Endothelial cell of umbilical vein (primary cell): ENCODE measurements at regions not wholly inside any gene's neighbourhood (a gene's known extent, or its start where the extent isn't known, plus 50 kb on each side); places are given as distances from the start of the nearest gene placed in this dataset.

Experiments
- BruUV-seq: library from RNA; stranded (reverse); fragments of 400-500 nt; replicated peaks from 2 replicates; lab custom pipeline; 2021; lab: Mats Ljungman, UMichigan
- CTCF ChIA-PET: fragments of 300-600, 350-600 bp; sonication (Branson Sonifier 250); formaldehyde crosslinking; loops from one replicate; lab custom pipeline; 2021; ENCODE audit warnings: antibody characterized with exemption, inconsistent platforms; lab: Charles Lee
- POLR2A ChIA-PET: fragments of 300-600, 350-600 bp; sonication (Branson Sonifier 250); formaldehyde crosslinking; loops from one replicate; lab custom pipeline; 2021; ENCODE audit warnings: antibody characterized with exemption, inconsistent platforms; lab: Charles Lee
- DNase-seq: peaks from one replicate; pipeline ENCODE4 v3.0.0-alpha.2; 2011; ENCODE audit warnings: low read depth, low spot score
- FAIRE-seq: peaks from 2 replicates; lab custom pipeline; 2011; peaks lifted over from hg19 to GRCh38; lab: Jason Lieb, UNC
- H2AFZ ChIP-seq: 2 replicates; pipeline ENCODE4 v1.6.0; 2012; ENCODE audit warnings: low read depth, low read length, control low read depth, inconsistent platforms
- H3K27ac ChIP-seq: 2 replicates; pipeline ENCODE4 v1.5.1; 2011; ENCODE audit warnings: low read depth, mild to moderate bottlenecking, control low read depth, low read length, moderate library complexity; ENCODE audit not compliant: insufficient read depth
- H3K27me3 ChIP-seq, 2 experiments: 2 replicates each; pipeline versions ENCODE4 v1.6.0 to v1.6.1; 2011; ENCODE audit warnings: low read length in 2 of 2, mixed read lengths in 1 of 2; ENCODE audit not compliant: control insufficient read depth in 2 of 2, insufficient read depth in 2 of 2
- H3K36me3 ChIP-seq, 2 experiments: 2 replicates in 1 of 2; 3 replicates in 1 of 2; pipeline ENCODE4 v1.5.1; 2011; ENCODE audit warnings: low read length in 2 of 2, mild to moderate bottlenecking in 1 of 2, moderate library complexity in 1 of 2; ENCODE audit not compliant: control insufficient read depth in 2 of 2, insufficient read depth in 2 of 2; ENCODE audit errors: extremely low read depth in 1 of 2
- H3K4me1 ChIP-seq: 3 replicates; pipeline ENCODE4 v1.5.1; 2011; ENCODE audit warnings: mild to moderate bottlenecking, low read length; ENCODE audit not compliant: control insufficient read depth, insufficient read depth; ENCODE audit errors: extremely low read depth
- H3K4me2 ChIP-seq: 2 replicates; pipeline ENCODE4 v1.6.1; 2011; ENCODE audit warnings: low read length, control low read depth, mixed read lengths; ENCODE audit not compliant: insufficient read depth
- H3K4me3 ChIP-seq, 3 experiments: fragments of 200-600 bp in 1 of 3; sonication (generic), shearing (Covaris generic) in 1 of 3; replicated peaks in 1 of 3; 2 replicates each; pipeline ENCODE4 v1.5.1; 2011 to 2016; ENCODE audit warnings: control low read depth in 3 of 3, low read length in 3 of 3, mild to moderate bottlenecking in 2 of 3, inconsistent platforms in 1 of 3, low read depth in 1 of 3, moderate library complexity in 1 of 3; ENCODE audit not compliant: insufficient read depth in 1 of 3
- H3K79me2 ChIP-seq: 2 replicates; pipeline ENCODE4 v1.6.0; 2012; ENCODE audit warnings: low read length, inconsistent platforms; ENCODE audit not compliant: control insufficient read depth, insufficient read depth
- H3K9ac ChIP-seq: replicated peaks from 2 replicates; pipeline ENCODE3; 2011; ENCODE audit warnings: low read length, control low read depth; ENCODE audit not compliant: insufficient read depth; ENCODE audit errors: extremely low read depth
- H3K9me1 ChIP-seq: replicated peaks from 3 replicates; pipeline ENCODE4 v1.6.0; 2011; ENCODE audit warnings: mild to moderate bottlenecking, low read length; ENCODE audit not compliant: control insufficient read depth, insufficient read depth; ENCODE audit errors: extremely low read depth
- H3K9me3 ChIP-seq: replicated peaks from 2 replicates; pipeline ENCODE4 v1.5.1; 2012; ENCODE audit warnings: low read length, inconsistent platforms; ENCODE audit not compliant: control insufficient read depth, insufficient read depth
- H4K20me1 ChIP-seq: replicated peaks from 2 replicates; pipeline ENCODE3; 2011; ENCODE audit warnings: mild to moderate bottlenecking, low read length; ENCODE audit not compliant: control insufficient read depth, insufficient read depth; ENCODE audit errors: extremely low read depth
- EZH2 ChIP-seq: IDR thresholded peaks from 2 replicates; pipeline ENCODE4 v1.6.1; 2012; ENCODE audit warnings: borderline replicate concordance, low read depth, mild to moderate bottlenecking, moderate library complexity, low read length, inconsistent platforms; ENCODE audit not compliant: severe bottlenecking
- FOS ChIP-seq: IDR thresholded peaks from 2 replicates; pipeline ENCODE4 v1.6.1; 2011; ENCODE audit warnings: mild to moderate bottlenecking, low read length, moderate library complexity, borderline replicate concordance; ENCODE audit not compliant: insufficient read depth
- GATA2 ChIP-seq: IDR thresholded peaks from 2 replicates; pipeline ENCODE4 v1.7.0; 2011; ENCODE audit warnings: low read depth, mild to moderate bottlenecking, moderate library complexity, mixed read lengths, low read length; ENCODE audit not compliant: insufficient read length, insufficient read depth
- JUN ChIP-seq: IDR thresholded peaks from 2 replicates; pipeline ENCODE4 v1.6.1; 2011; ENCODE audit warnings: borderline replicate concordance, low read depth; ENCODE audit not compliant: insufficient read length, insufficient read depth
- MYC ChIP-seq: IDR thresholded peaks from one replicate; pipeline ENCODE4 v1.6.1; 2011; ENCODE audit warnings: mild to moderate bottlenecking, low read depth, low read length
- POLR2A ChIP-seq: IDR thresholded peaks from 2 replicates; pipeline ENCODE4 v1.6.1; 2012; ENCODE audit warnings: low read depth, mild to moderate bottlenecking, control low read depth, low read length
- POLR2AphosphoS5 ChIP-seq: IDR thresholded peaks from 2 replicates; pipeline ENCODE4 v1.6.1; 2012; ENCODE audit warnings: low read depth, mild to moderate bottlenecking, control low read depth, low read length, moderate library complexity; ENCODE audit not compliant: insufficient read depth
- dilution Hi-C: fragments of 300-500 bp; cut with MboI; formaldehyde crosslinking; loops from one replicate; pipeline ENCODE4 v1.15.0; 2019; ENCODE audit warnings: low sequenced_read_pairs; ENCODE audit not compliant: extremely low pct_ligation_motif_present
- intact Hi-C: fragments of 100-400 bp; cut with micrococcal nuclease; formaldehyde crosslinking; loops from one replicate; pipeline ENCODE4 v1.10.0; 2022
- TF ChIP-seq, protein P1 (sequence below): IDR thresholded peaks from 2 replicates; pipeline ENCODE4 v1.6.1; 2011; ENCODE audit not compliant: insufficient read depth, insufficient read length
- TF ChIP-seq, protein P2 (sequence below), 2 donors: IDR thresholded peaks; 1 replicate in 1 of 2; 2 replicates in 1 of 2; pipeline ENCODE4 v1.5.1; 2011; ENCODE audit warnings: low read length in 2 of 2, mild to moderate bottlenecking in 2 of 2, moderate library complexity in 2 of 2, control low read depth in 1 of 2, inconsistent platforms in 1 of 2, low read depth in 1 of 2; ENCODE audit not compliant: insufficient read depth in 1 of 2; ENCODE audit errors: extremely low read depth in 1 of 2

DNA sequence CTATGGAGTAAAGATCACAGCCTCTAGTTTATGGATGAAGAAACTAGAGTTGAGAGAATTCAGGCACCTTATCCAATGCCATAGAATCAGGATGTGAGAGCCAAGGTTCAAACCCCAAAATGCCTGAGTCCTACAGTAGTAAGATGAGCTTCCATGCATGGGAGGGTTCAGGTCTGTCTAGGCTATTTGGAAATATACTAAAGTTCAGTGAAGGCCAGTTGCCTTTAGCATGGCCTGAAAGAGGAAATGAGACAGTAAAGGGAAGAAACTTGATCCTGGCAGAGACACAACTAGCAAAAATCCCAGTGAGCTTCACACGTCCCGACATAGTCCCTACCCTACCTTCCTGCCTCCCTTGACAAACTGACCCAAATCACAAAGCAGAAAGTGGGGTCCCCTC lies 317.0 kb downstream of the RASEF start:
- intact Hi-C loops: no loop called here
- Histone ChIP-seq H3K27me3 (no peaks in the 10 kb centered on the region), H2AFZ (no peak overlapping the region), H3K9me3 (no peaks in the 10 kb centered on the region), H3K79me2 (no peaks in the 10 kb centered on the region), H3K36me3 (no peaks in the 10 kb centered on the region), H3K9me1 (no peaks in the 10 kb centered on the region), H3K27ac (no peak overlapping the region), H3K4me2 (no peak overlapping the region), H3K4me3 (no peak overlapping the region), H3K9ac (no peak overlapping the region), H4K20me1 (no peaks in the 10 kb centered on the region), H3K4me1 (no peaks in the 10 kb centered on the region)
- dilution Hi-C loops: no loop called here
- ChIA-PET POLR2A (no interaction called here), CTCF (no interaction called here)
- DNase-seq (no peak), FAIRE-seq (no peak)
- no peak for TF ChIP-seq FOS
- TF ChIP-seq POLR2AphosphoS5: no peak
- TF ChIP-seq EZH2: no peak
- TF ChIP-seq, protein P1, sequence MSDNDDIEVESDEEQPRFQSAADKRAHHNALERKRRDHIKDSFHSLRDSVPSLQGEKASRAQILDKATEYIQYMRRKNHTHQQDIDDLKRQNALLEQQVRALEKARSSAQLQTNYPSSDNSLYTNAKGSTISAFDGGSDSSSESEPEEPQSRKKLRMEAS: no peak
- TF ChIP-seq, protein P2, sequence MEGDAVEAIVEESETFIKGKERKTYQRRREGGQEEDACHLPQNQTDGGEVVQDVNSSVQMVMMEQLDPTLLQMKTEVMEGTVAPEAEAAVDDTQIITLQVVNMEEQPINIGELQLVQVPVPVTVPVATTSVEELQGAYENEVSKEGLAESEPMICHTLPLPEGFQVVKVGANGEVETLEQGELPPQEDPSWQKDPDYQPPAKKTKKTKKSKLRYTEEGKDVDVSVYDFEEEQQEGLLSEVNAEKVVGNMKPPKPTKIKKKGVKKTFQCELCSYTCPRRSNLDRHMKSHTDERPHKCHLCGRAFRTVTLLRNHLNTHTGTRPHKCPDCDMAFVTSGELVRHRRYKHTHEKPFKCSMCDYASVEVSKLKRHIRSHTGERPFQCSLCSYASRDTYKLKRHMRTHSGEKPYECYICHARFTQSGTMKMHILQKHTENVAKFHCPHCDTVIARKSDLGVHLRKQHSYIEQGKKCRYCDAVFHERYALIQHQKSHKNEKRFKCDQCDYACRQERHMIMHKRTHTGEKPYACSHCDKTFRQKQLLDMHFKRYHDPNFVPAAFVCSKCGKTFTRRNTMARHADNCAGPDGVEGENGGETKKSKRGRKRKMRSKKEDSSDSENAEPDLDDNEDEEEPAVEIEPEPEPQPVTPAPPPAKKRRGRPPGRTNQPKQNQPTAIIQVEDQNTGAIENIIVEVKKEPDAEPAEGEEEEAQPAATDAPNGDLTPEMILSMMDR (IDR thresholded peaks at IDR 0.05; ENCODE audit: extremely low read depth in 1 of 2, insufficient read depth in 1 of 2, low read depth in 1 of 2, low read length in 2 of 2): no peak
- TF ChIP-seq MYC: no peak
- no peak for TF ChIP-seq GATA2
- TF ChIP-seq JUN: no peak
- TF ChIP-seq POLR2A: no peak
- BruUV-seq: no TSS peak
